ENCODE measurements at regions not wholly inside any gene's neighbourhood (a gene's known extent, or its start where the extent isn't known, plus 50 kb on each side); places are given as distances from the start of the nearest gene placed in this dataset.

GRCh38 chr13:47502166-47502565, 498.9 kb downstream of the SUCLA2 start:
- no peaks in the 10 kb centered on the region for H3K9me3 ChIP-seq (ENCODE audit: control insufficient read depth, insufficient read depth, low read depth, low read length)
- H3K4me3 ChIP-seq (ENCODE audit: low read depth, low read length) = no peak overlapping the region
- H3K4me1 ChIP-seq (ENCODE audit: control insufficient read depth, insufficient read depth, low read length) = no peaks in the 10 kb centered on the region
- CTCF ChIA-PET = interaction anchor here (0.8 kb wide), 1 partner anchor 273 kb away, joined by 4 read pairs; no protein-coding TSS in a partner anchor
- POLR2A ChIA-PET = no interaction called here
- H3K36me3 ChIP-seq (ENCODE audit: control insufficient read depth in 2 of 2, insufficient read depth in 1 of 2, low read length in 2 of 2) = no peaks in the 10 kb centered on the region
- TF ChIP-seq, protein P1, sequence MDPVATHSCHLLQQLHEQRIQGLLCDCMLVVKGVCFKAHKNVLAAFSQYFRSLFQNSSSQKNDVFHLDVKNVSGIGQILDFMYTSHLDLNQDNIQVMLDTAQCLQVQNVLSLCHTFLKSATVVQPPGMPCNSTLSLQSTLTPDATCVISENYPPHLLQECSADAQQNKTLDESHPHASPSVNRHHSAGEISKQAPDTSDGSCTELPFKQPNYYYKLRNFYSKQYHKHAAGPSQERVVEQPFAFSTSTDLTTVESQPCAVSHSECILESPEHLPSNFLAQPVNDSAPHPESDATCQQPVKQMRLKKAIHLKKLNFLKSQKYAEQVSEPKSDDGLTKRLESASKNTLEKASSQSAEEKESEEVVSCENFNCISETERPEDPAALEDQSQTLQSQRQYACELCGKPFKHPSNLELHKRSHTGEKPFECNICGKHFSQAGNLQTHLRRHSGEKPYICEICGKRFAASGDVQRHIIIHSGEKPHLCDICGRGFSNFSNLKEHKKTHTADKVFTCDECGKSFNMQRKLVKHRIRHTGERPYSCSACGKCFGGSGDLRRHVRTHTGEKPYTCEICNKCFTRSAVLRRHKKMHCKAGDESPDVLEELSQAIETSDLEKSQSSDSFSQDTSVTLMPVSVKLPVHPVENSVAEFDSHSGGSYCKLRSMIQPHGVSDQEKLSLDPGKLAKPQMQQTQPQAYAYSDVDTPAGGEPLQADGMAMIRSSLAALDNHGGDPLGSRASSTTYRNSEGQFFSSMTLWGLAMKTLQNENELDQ (tag by site-specific recombination; IDR thresholded peaks at IDR 0.05; ENCODE audit: low read depth) = no peak
- H3K27ac ChIP-seq (ENCODE audit: extremely low read depth, low read depth, low read length) = no peak overlapping the region

DNA sequence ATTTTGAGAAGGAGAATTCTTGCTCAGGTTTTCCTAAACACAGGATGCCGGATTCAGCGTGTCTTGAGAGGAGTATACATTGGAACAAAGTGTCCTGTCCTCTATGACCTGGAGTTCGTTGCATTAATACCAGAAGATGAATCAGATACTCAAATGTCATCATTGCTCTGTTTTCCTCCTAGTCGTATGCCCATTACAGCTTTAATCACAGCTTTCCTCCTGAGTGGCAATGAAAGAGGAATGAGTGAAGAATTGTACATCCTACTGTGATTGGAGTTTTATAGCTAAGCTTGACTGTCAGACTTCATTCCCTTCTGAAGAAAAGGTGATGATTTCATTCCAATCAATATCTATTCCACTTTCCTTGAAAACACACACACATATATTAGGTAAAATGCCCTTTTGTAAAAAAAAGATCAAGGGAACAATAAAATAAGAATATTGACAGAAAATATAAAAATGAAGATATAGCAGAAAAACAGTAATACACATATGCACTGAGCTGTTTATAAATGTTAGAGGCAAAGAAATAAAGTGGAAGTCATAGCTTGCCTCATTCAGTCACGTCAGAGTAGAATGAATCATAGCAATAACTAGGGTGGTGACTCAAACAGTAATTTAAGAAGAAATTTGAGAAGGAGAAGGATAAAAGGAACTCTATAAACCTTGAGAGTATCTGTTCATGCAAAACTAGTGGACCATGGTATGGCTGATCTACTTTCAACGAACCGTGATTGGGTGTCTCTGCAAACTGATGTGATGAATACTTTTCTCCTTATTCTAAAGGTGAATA, 501.5 kb downstream of the SUCLA2 start:
- H3K36me3 ChIP-seq (ENCODE audit: control insufficient read depth in 2 of 2, insufficient read depth in 1 of 2, low read length in 2 of 2) = no peaks in the 10 kb centered on the region
- no peak overlapping the region for H3K4me3 ChIP-seq (ENCODE audit: low read depth, low read length)
- ChIA-PET CTCF (interaction anchor here (0.6 to 1.3 kb wide), 3 partner anchors 9 to 16 kb away, joined by 3 to 4 read pairs (median 3); no protein-coding TSS in a partner anchor), POLR2A (no interaction called here)
- no peaks in the 10 kb centered on the region for H3K4me1 ChIP-seq (ENCODE audit: control insufficient read depth, insufficient read depth, low read length)
- no peaks in the 10 kb centered on the region for H3K9me3 ChIP-seq (ENCODE audit: control insufficient read depth, insufficient read depth, low read depth, low read length)
- no peak overlapping the region for H3K27ac ChIP-seq (ENCODE audit: extremely low read depth, low read depth, low read length)
- TF ChIP-seq ZNF549 (tag by site-specific recombination; IDR thresholded peaks at IDR 0.05) (no peak), HOXD13 (CRISPR knock-in tag; IDR thresholded peaks at IDR 0.05; ENCODE audit: borderline replicate concordance) (no peak), PRDM10 (tag by site-specific recombination; IDR thresholded peaks at IDR 0.05) (no peak), IKZF3 (tag by site-specific recombination; IDR thresholded peaks at IDR 0.05) (no peak), BCL11B (tag by site-specific recombination; IDR thresholded peaks at IDR 0.05; ENCODE audit: low read depth) (no peak), ZNF558 (tag by site-specific recombination; IDR thresholded peaks at IDR 0.05) (peak; percentile 58; the same call in 1 of the 2 replicates), ZNF791 (tag by site-specific recombination; IDR thresholded peaks at IDR 0.05) (no peak), RBAK (tag by site-specific recombination; IDR thresholded peaks at IDR 0.05) (no peak), ZFP37 (tag by site-specific recombination; IDR thresholded peaks at IDR 0.05) (0 out of 2 replicates have a peak, but pooled peaks have one; percentile 68), ZNF157 (tag by site-specific recombination; IDR thresholded peaks at IDR 0.05) (no peak), ZNF600 (tag by site-specific recombination; IDR thresholded peaks at IDR 0.05) (no peak), ZNF664 (tag by site-specific recombination; IDR thresholded peaks at IDR 0.05) (no peak), PRDM1 (tag by site-specific recombination; IDR thresholded peaks at IDR 0.05) (no peak), ZNF623 (tag by site-specific recombination; IDR thresholded peaks at IDR 0.05) (no peak), ZNF639 (tag by site-specific recombination; IDR thresholded peaks at IDR 0.05) (peak; percentile 21; the same call in 1 of the 2 replicates), ZFP41 (tag by site-specific recombination; IDR thresholded peaks at IDR 0.05; ENCODE audit: borderline replicate concordance) (no peak)
- TF ChIP-seq, protein P2, sequence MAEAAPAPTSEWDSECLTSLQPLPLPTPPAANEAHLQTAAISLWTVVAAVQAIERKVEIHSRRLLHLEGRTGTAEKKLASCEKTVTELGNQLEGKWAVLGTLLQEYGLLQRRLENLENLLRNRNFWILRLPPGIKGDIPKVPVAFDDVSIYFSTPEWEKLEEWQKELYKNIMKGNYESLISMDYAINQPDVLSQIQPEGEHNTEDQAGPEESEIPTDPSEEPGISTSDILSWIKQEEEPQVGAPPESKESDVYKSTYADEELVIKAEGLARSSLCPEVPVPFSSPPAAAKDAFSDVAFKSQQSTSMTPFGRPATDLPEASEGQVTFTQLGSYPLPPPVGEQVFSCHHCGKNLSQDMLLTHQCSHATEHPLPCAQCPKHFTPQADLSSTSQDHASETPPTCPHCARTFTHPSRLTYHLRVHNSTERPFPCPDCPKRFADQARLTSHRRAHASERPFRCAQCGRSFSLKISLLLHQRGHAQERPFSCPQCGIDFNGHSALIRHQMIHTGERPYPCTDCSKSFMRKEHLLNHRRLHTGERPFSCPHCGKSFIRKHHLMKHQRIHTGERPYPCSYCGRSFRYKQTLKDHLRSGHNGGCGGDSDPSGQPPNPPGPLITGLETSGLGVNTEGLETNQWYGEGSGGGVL (tag by site-specific recombination; IDR thresholded peaks at IDR 0.05) = no peak
- TF ChIP-seq, protein P3, sequence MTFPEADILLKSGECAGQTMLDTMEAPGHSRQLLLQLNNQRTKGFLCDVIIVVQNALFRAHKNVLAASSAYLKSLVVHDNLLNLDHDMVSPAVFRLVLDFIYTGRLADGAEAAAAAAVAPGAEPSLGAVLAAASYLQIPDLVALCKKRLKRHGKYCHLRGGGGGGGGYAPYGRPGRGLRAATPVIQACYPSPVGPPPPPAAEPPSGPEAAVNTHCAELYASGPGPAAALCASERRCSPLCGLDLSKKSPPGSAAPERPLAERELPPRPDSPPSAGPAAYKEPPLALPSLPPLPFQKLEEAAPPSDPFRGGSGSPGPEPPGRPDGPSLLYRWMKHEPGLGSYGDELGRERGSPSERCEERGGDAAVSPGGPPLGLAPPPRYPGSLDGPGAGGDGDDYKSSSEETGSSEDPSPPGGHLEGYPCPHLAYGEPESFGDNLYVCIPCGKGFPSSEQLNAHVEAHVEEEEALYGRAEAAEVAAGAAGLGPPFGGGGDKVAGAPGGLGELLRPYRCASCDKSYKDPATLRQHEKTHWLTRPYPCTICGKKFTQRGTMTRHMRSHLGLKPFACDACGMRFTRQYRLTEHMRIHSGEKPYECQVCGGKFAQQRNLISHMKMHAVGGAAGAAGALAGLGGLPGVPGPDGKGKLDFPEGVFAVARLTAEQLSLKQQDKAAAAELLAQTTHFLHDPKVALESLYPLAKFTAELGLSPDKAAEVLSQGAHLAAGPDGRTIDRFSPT (tag by site-specific recombination; IDR thresholded peaks at IDR 0.05) = peak; percentile 70
- TF ChIP-seq, protein P4, sequence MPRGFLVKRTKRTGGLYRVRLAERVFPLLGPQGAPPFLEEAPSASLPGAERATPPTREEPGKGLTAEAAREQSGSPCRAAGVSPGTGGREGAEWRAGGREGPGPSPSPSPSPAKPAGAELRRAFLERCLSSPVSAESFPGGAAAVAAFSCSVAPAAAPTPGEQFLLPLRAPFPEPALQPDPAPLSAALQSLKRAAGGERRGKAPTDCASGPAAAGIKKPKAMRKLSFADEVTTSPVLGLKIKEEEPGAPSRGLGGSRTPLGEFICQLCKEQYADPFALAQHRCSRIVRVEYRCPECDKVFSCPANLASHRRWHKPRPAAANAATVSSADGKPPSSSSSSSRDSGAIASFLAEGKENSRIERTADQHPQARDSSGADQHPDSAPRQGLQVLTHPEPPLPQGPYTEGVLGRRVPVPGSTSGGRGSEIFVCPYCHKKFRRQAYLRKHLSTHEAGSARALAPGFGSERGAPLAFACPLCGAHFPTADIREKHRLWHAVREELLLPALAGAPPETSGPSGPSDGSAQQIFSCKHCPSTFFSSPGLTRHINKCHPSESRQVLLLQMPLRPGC (tag by site-specific recombination; IDR thresholded peaks at IDR 0.05) = peak; percentile 16; the same call in 1 of the 2 replicates
